GM23248 (cell line): ENCODE measurements at regions not wholly inside any gene's neighbourhood (a gene's known extent, or its start where the extent isn't known, plus 50 kb on each side); places are given as distances from the start of the nearest gene placed in this dataset.

ENCODE experiments used
- DNase-seq: peaks from one replicate; pipeline ENCODE4 v3.0.0-alpha.2; 2015
- H2AFZ ChIP-seq: fragments of 200-600 bp; sonication (generic); 2 replicates; pipeline ENCODE4 v1.6.1; 2016; ENCODE audit warnings: antibody characterized with exemption
- H3F3A ChIP-seq: fragments of 200-600 bp; sonication (generic); 2 replicates; pipeline ENCODE4 v1.6.1; 2016; ENCODE audit warnings: mild to moderate bottlenecking, antibody characterized with exemption, mixed run types; ENCODE audit not compliant: insufficient read depth
- H3K27ac ChIP-seq: fragments of 200-600 bp; sonication (generic); 2 replicates; pipeline ENCODE4 v1.5.1; 2016; ENCODE audit warnings: mild to moderate bottlenecking
- H3K27me3 ChIP-seq: fragments of 200-600 bp; sonication (generic); replicated peaks from 2 replicates; pipeline ENCODE4 v1.6.1; 2016; ENCODE audit warnings: mild to moderate bottlenecking; ENCODE audit not compliant: insufficient read depth
- H3K36me3 ChIP-seq: fragments of 200-600 bp; sonication (generic); 2 replicates; pipeline ENCODE4 v1.6.1; 2016; ENCODE audit warnings: low read depth, mild to moderate bottlenecking
- H3K4me1 ChIP-seq: fragments of 200-600 bp; sonication (generic); 2 replicates; pipeline ENCODE4 v1.6.1; 2016; ENCODE audit warnings: mild to moderate bottlenecking; ENCODE audit not compliant: insufficient read depth
- H3K4me2 ChIP-seq: fragments of 200-600 bp; sonication (generic); one replicate; pipeline ENCODE4 v1.6.1; 2016; ENCODE audit warnings: mild to moderate bottlenecking; ENCODE audit not compliant: unreplicated experiment
- H3K4me3 ChIP-seq: fragments of 200-600 bp; sonication (generic); 2 replicates; pipeline ENCODE4 v1.5.1; 2016; ENCODE audit warnings: mild to moderate bottlenecking
- H3K79me2 ChIP-seq: fragments of 200-600 bp; sonication (generic); 2 replicates; pipeline ENCODE4 v1.6.1; 2016; ENCODE audit warnings: mild to moderate bottlenecking; ENCODE audit not compliant: insufficient read depth
- H3K9ac ChIP-seq: fragments of 200-600 bp; sonication (generic); 2 replicates; pipeline ENCODE4 v1.6.1; 2016; ENCODE audit warnings: mild to moderate bottlenecking
- H3K9me2 ChIP-seq: fragments of 200-600 bp; sonication (generic); 2 replicates; pipeline ENCODE4 v1.6.1; 2016; ENCODE audit warnings: mixed run types, mild to moderate bottlenecking, moderate library complexity; ENCODE audit not compliant: insufficient read depth
- H3K9me3 ChIP-seq: fragments of 200-600 bp; sonication (generic); one replicate; pipeline ENCODE4 v1.6.1; 2017; ENCODE audit warnings: low read depth
- H4K20me1 ChIP-seq: fragments of 200-600 bp; sonication (generic); 2 replicates; pipeline ENCODE4 v1.6.0; 2016; ENCODE audit not compliant: insufficient read depth
- EZH2 ChIP-seq: fragments of 200-600 bp; sonication (generic); IDR thresholded peaks from 2 replicates; pipeline ENCODE4 v1.6.1; 2018; ENCODE audit warnings: antibody characterized with exemption, mild to moderate bottlenecking; ENCODE audit not compliant: insufficient read depth, poor library complexity, severe bottlenecking
- EZH2phosphoT487 ChIP-seq: fragments of 200-600 bp; sonication (generic); IDR thresholded peaks from 2 replicates; pipeline ENCODE4 v1.6.1; 2018; ENCODE audit warnings: antibody characterized with exemption, moderate library complexity, mild to moderate bottlenecking, low read depth; ENCODE audit not compliant: insufficient read depth
- WGBS, 2 experiments: methylation state at CpG; one replicate each; pipeline ENCODE4 v1.1.6; 2015 to 2017; ENCODE audit warnings: low lambda C conversion rate in 2 of 2, low coverage in 1 of 2; ENCODE audit errors: missing lambda C conversion rate in 2 of 2; 5-methylcytosine and 5-hydroxymethylcytosine counted together
- in situ Hi-C: fragments of 300-500 bp; cut with MboI; formaldehyde crosslinking; loops from 2 replicates; pipeline ENCODE4 v1.15.0; 2020

- no peak overlapping the region for H2AFZ ChIP-seq
- no peak overlapping the region for H3K4me3 ChIP-seq
- H3K79me2 ChIP-seq: no peaks in the 10 kb centered on the region
- H3K27me3 ChIP-seq: no peaks in the 10 kb centered on the region
- no peaks in the 10 kb centered on the region; the same call in 1 of the 2 replicates for H3K4me1 ChIP-seq
- no peaks in the 10 kb centered on the region for H3F3A ChIP-seq
- no peak overlapping the region for H3K4me2 ChIP-seq
- no peaks in the 10 kb centered on the region for H3K9me3 ChIP-seq
- H3K9ac ChIP-seq: no peak overlapping the region
- TF ChIP-seq EZH2phosphoT487 (no peak), EZH2 (no peak)
- H4K20me1 ChIP-seq: no peaks in the 10 kb centered on the region
- WGBS, 2 experiments: 21% methylated on average over 3 of the region's 3 CpGs
- DNase-seq: no peak
- no peaks in the 10 kb centered on the region for H3K9me2 ChIP-seq
- no peaks in the 10 kb centered on the region for H3K36me3 ChIP-seq
- in situ Hi-C loops: no loop called here
- no peak overlapping the region for H3K27ac ChIP-seq
These were observed 274.9 kb downstream of the CDH26 start for GRCh38 chr20:60233018-60233630.

DNA sequence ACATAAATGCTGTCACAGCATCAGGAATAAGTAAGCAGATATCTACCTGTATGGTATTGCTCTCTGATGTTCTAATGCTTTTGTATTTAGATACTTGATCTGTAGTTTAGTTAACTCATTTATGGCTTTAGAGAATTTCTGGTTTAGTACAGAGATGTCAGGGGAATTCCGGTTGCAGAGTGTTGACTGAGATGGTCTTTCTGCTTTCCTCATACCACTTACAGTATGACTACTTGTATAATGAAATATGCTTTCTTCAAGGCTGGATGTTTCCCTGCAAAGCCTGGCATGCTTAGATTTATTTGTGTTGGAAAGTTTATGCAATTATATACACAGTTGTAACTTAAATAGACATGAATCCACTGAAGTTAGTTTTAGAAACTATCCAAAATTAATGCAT lies 278.4 kb downstream of the CDH26 start:
- no peak overlapping the region for H3K27ac ChIP-seq
- no peaks in the 10 kb centered on the region; the same call in 1 of the 2 replicates for H3K4me1 ChIP-seq
- in situ Hi-C loops: no loop called here
- no peaks in the 10 kb centered on the region for H3K9me3 ChIP-seq
- no peaks in the 10 kb centered on the region for H3K9me2 ChIP-seq
- H3K36me3 ChIP-seq: no peaks in the 10 kb centered on the region
- no peak overlapping the region for H3K9ac ChIP-seq
- H3K4me3 ChIP-seq: no peak overlapping the region
- DNase-seq: no peak
- H3K27me3 ChIP-seq: no peaks in the 10 kb centered on the region
- H3K4me2 ChIP-seq: no peak overlapping the region
- no peaks in the 10 kb centered on the region for H3K79me2 ChIP-seq
- H4K20me1 ChIP-seq: no peaks in the 10 kb centered on the region
- WGBS, 2 experiments: 57 to 62% methylated on average over 1 of the region's 1 CpG
- H2AFZ ChIP-seq: no peak overlapping the region
- no peak for TF ChIP-seq EZH2phosphoT487
- TF ChIP-seq EZH2: no peak
- H3F3A ChIP-seq: no peaks in the 10 kb centered on the region

GRCh38 chr20:60237981-60238380 lies 279.8 kb downstream of the CDH26 start:
- H3K27me3 ChIP-seq: no peaks in the 10 kb centered on the region
- no peak overlapping the region for H3K27ac ChIP-seq
- H3K4me3 ChIP-seq: no peak overlapping the region
- H3K9me3 ChIP-seq: no peaks in the 10 kb centered on the region
- no peaks in the 10 kb centered on the region for H4K20me1 ChIP-seq
- H3K4me2 ChIP-seq: no peak overlapping the region
- peaks cover 8% of the 10 kb centered on the region; the same call in 1 of the 2 replicates for H3K4me1 ChIP-seq
- in situ Hi-C loops: no loop called here
- no peak overlapping the region for H2AFZ ChIP-seq
- no peak overlapping the region for H3K9ac ChIP-seq
- DNase-seq: no peak
- WGBS, 2 experiments: 47 to 51% methylated on average over 7 of the region's 7 CpGs
- H3F3A ChIP-seq: no peaks in the 10 kb centered on the region
- no peaks in the 10 kb centered on the region for H3K36me3 ChIP-seq
- TF ChIP-seq EZH2phosphoT487: no peak
- TF ChIP-seq EZH2: no peak
- no peaks in the 10 kb centered on the region for H3K79me2 ChIP-seq
- no peaks in the 10 kb centered on the region for H3K9me2 ChIP-seq

- Histone ChIP-seq H3K79me2 (no peaks in the 10 kb centered on the region), H4K20me1 (no peaks in the 10 kb centered on the region), H3K9me2 (no peaks in the 10 kb centered on the region), H3K9me3 (no peaks in the 10 kb centered on the region), H3K27ac (no peak overlapping the region), H3K4me3 (no peak overlapping the region), H3K27me3 (no peaks in the 10 kb centered on the region), H3K4me2 (no peak overlapping the region), H3F3A (no peaks in the 10 kb centered on the region), H2AFZ (no peak overlapping the region), H3K36me3 (no peaks in the 10 kb centered on the region), H3K4me1 (peaks cover 14% of the 10 kb centered on the region; the same call in 1 of the 2 replicates), H3K9ac (no peak overlapping the region)
- no peak for DNase-seq
- WGBS, 2 experiments: 44 to 56% methylated on average over 11 of the region's 11 CpGs
- in situ Hi-C loops: no loop called here
- TF ChIP-seq EZH2phosphoT487 (no peak), EZH2 (no peak)
These were observed 280.9 kb downstream of the CDH26 start for GRCh38 chr20:60238992-60239660.
